ENCODE measurements at regions not wholly inside any gene's neighbourhood (a gene's known extent, or its start where the extent isn't known, plus 50 kb on each side); places are given as distances from the start of the nearest gene placed in this dataset.
"Not testable (repeated sequence)": the region's sequence is repeated elsewhere in the genome, so short reads cannot be mapped to it uniquely, and the experiment has no call there.

GRCh38 chr4:159950707-159951106, 847.8 kb downstream of the RAPGEF2 start:
- TF ChIP-seq, protein P1, sequence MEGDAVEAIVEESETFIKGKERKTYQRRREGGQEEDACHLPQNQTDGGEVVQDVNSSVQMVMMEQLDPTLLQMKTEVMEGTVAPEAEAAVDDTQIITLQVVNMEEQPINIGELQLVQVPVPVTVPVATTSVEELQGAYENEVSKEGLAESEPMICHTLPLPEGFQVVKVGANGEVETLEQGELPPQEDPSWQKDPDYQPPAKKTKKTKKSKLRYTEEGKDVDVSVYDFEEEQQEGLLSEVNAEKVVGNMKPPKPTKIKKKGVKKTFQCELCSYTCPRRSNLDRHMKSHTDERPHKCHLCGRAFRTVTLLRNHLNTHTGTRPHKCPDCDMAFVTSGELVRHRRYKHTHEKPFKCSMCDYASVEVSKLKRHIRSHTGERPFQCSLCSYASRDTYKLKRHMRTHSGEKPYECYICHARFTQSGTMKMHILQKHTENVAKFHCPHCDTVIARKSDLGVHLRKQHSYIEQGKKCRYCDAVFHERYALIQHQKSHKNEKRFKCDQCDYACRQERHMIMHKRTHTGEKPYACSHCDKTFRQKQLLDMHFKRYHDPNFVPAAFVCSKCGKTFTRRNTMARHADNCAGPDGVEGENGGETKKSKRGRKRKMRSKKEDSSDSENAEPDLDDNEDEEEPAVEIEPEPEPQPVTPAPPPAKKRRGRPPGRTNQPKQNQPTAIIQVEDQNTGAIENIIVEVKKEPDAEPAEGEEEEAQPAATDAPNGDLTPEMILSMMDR (IDR thresholded peaks at IDR 0.05): no peak
- Histone ChIP-seq H3K27ac (no peak overlapping the region), H3K4me1 (no peaks in the 10 kb centered on the region), H3K4me2 (ENCODE audit: low read length) (no peak overlapping the region), H3K9me3 (ENCODE audit: control insufficient read depth, low read length) (no peaks in the 10 kb centered on the region), H3K27me3 (ENCODE audit: control insufficient read depth, insufficient read depth, low read length) (no peaks in the 10 kb centered on the region), H3K4me3 (ENCODE audit: low read depth, low read length) (no peak overlapping the region), H3K9ac (no peak overlapping the region), H3K36me3 (ENCODE audit: control insufficient read depth, insufficient read depth, low read length) (no peaks in the 10 kb centered on the region), H2AFZ (no peak overlapping the region), H3K79me2 (no peaks in the 10 kb centered on the region)

GRCh38 chr4:159966746-159967145, 863.9 kb downstream of the RAPGEF2 start:
- Histone ChIP-seq H3K4me3 (ENCODE audit: low read depth, low read length) (no peak overlapping the region), H3K36me3 (ENCODE audit: control insufficient read depth, insufficient read depth, low read length) (no peaks in the 10 kb centered on the region), H3K79me2 (no peaks in the 10 kb centered on the region), H3K9ac (no peak overlapping the region), H3K27me3 (ENCODE audit: control insufficient read depth, insufficient read depth, low read length) (no peaks in the 10 kb centered on the region), H3K27ac (no peak overlapping the region), H2AFZ (no peak overlapping the region), H3K9me3 (ENCODE audit: control insufficient read depth, low read length) (no peaks in the 10 kb centered on the region), H3K4me2 (ENCODE audit: low read length) (no peak overlapping the region), H3K4me1 (no peaks in the 10 kb centered on the region)
- TF ChIP-seq, protein P1 (IDR thresholded peaks at IDR 0.05): no peak

GRCh38 chr4:159976871-159977482, 874.1 kb downstream of the RAPGEF2 start:
- not testable (repeated sequence) for H3K27ac ChIP-seq; H2AFZ ChIP-seq; H3K9me3 ChIP-seq (ENCODE audit: control insufficient read depth, low read length); H3K27me3 ChIP-seq (ENCODE audit: control insufficient read depth, insufficient read depth, low read length); H3K4me2 ChIP-seq (ENCODE audit: low read length); H3K4me3 ChIP-seq (ENCODE audit: low read depth, low read length); H3K79me2 ChIP-seq; H3K36me3 ChIP-seq (ENCODE audit: control insufficient read depth, insufficient read depth, low read length); H3K4me1 ChIP-seq; H3K9ac ChIP-seq

DNA sequence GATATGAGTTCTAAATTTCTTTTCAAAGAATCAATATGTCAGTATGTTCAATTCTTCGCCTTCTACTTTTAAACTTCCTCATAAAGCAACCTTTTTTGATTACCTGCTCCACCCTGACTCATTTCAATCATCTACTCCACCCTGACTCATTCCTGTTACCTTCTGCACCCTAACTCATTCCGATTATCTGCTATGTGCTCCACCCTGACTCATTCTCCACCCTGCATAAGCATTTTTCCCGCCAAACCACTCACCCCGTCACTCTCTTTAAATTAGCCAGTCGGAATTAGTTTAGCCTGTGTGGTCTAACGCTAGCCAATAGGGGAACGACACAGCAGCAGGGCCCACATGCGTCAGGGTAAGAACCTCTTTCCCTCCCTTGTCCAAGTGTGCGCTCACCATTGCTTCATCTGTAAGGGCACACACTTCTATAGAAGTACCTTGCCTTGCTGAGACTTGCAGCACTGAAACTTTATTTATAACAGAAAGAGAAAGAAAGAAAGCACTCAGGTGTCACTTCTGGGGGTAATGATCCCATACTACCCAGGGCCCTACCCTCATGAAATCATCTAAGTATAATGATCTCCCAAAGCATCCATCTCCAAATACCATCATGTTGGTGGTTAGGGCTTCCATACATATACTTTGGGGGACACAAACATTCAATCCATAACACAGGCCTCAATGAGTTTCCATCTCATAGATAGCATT, 875.2 kb downstream of the RAPGEF2 start:
- Histone ChIP-seq H2AFZ (no peak overlapping the region), H3K27me3 (ENCODE audit: control insufficient read depth, insufficient read depth, low read length) (no peaks in the 10 kb centered on the region), H3K27ac (no peak overlapping the region), H3K9me3 (ENCODE audit: control insufficient read depth, low read length) (no peaks in the 10 kb centered on the region), H3K36me3 (ENCODE audit: control insufficient read depth, insufficient read depth, low read length) (no peaks in the 10 kb centered on the region), H3K4me3 (ENCODE audit: low read depth, low read length) (no peak overlapping the region), H3K4me2 (ENCODE audit: low read length) (no peak overlapping the region), H3K9ac (no peak overlapping the region), H3K4me1 (no peaks in the 10 kb centered on the region), H3K79me2 (no peaks in the 10 kb centered on the region)
- TF ChIP-seq, protein P1 (IDR thresholded peaks at IDR 0.05): no peak

DNA sequence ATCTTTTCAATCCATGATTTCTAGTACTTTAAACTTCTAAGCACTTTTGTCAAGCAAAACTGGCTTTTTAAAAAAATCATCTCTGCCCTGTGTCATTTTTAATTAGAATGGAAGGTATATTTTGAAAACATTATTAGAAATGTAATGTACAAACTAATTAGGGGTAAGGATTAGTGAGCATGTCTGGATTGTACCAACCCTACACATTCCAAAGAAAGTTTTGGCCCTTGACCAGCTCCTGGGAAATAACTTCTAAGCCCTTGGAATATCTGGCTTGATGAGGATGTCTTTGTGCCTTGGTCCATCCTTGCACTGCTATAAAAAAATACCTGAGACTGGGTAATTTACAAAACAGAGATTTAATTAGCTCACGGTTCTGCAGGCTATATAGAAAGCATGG, 876.5 kb downstream of the RAPGEF2 start:
- Histone ChIP-seq H3K9ac (no peak overlapping the region), H3K4me1 (no peaks in the 10 kb centered on the region), H3K79me2 (no peaks in the 10 kb centered on the region), H3K4me3 (ENCODE audit: low read depth, low read length) (no peak overlapping the region), H3K36me3 (ENCODE audit: control insufficient read depth, insufficient read depth, low read length) (no peaks in the 10 kb centered on the region), H3K27me3 (ENCODE audit: control insufficient read depth, insufficient read depth, low read length) (no peaks in the 10 kb centered on the region), H3K4me2 (ENCODE audit: low read length) (no peak overlapping the region), H3K9me3 (ENCODE audit: control insufficient read depth, low read length) (no peaks in the 10 kb centered on the region), H3K27ac (no peak overlapping the region), H2AFZ (no peak overlapping the region)
- TF ChIP-seq, protein P1 (IDR thresholded peaks at IDR 0.05): no peak

Data from parathyroid adenoma (tissue), 2 donors.